Hypothalamus (tissue), 51 donors: ENCODE measurements at regions not wholly inside any gene's neighbourhood (a gene's known extent, or its start where the extent isn't known, plus 50 kb on each side); places are given as distances from the start of the nearest gene placed in this dataset.
"Not testable (repeated sequence)": the region's sequence is repeated elsewhere in the genome, so short reads cannot be mapped to it uniquely, and the experiment has no call there.

Experiments
- DNase-seq, 51 donors: peaks; one replicate each; lab custom pipeline; 2025; lab: John Stamatoyannopoulos, UW

GRCh38 chr2:192993059-192993458 is 798.3 kb upstream of the TMEFF2 start:
- no peak for DNase-seq

- no peak for DNase-seq
Observed at GRCh38 chr2:192983173-192983572, 788.4 kb upstream of the TMEFF2 start.

- no peak for DNase-seq
Observed at GRCh38 chr2:192978395-192978794, 783.7 kb upstream of the TMEFF2 start.

DNA sequence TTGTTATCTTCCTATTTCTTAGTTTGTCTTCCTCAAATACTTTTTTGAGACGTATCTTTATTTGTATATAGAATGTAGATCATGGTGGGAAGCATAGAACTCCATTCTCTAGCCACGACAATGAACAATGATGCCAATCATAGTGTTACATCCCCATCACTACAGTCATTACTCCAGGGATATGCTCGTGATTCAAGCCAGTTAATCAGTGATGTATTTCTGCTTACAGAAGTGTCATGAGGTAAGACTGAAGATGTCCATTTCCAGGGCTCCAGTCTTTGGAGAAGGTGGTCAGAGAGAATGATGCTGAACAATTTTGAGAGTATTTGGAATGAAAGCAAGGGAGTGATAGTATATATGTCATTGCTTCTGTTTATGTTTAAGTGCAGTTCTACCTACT is 777.2 kb upstream of the TMEFF2 start:
- no peak for DNase-seq

DNA sequence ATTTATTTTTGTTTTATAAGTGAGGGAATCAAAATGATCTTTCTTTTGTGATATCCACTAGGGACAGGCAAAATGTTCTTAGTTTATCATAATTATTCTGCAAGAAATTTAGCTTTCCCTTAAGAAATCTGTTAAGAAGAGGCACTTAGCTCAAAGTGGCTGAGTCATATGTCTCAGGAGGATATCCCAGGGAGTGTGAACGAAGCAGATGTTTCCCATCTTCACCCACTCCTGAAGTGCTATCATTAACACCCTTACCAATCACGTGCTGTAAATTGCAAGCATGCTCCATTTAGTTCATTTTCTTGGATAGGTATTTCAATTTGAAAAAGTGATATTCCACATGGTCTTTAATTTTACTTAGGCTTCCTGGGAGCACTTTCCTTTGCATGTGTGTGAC is 774.3 kb upstream of the TMEFF2 start:
- DNase-seq: no peak

DNA sequence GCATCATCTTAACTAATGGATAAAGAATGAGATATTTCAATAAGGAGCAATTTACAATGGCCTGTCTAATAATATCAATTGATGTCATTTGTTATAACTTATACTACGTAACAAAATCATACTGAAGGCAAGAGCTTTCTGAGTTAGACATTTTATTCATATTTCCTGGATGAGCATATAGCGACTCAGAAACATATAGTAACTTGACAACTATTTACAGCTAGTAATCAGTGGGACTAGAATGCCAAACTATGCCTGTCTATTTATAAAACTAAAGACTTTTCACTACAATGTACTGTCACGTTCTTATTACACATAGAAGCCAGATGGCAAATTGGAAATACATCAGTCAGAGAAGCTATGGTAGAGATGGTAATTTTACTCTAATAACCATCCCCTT is 766.2 kb upstream of the TMEFF2 start:
- DNase-seq: no peak

- not testable (repeated sequence) for DNase-seq
Observed at GRCh38 chr2:192958615-192959014, 763.9 kb upstream of the TMEFF2 start.

DNA sequence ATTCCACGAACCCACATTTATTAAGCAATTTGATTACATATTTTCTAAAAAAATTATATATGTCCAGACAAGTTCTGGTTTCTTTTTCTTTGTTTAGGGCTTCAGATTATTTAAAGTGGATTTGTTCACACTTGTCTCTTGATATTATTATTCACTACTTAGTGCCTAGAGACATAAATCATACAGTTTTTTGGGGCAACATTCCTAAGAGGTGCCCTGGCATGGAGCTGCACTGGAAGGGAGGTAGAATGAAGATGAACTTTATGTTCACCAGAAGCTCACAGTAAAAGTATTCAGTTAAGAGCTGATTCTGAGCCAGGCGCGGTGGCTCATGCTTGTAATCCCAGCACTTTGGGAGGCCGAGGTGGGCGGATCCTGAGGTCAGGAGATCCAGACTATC is 762.7 kb upstream of the TMEFF2 start:
- DNase-seq: no peak

GRCh38 chr2:192953116-192953515 is 758.4 kb upstream of the TMEFF2 start:
- DNase-seq: no peak

DNA sequence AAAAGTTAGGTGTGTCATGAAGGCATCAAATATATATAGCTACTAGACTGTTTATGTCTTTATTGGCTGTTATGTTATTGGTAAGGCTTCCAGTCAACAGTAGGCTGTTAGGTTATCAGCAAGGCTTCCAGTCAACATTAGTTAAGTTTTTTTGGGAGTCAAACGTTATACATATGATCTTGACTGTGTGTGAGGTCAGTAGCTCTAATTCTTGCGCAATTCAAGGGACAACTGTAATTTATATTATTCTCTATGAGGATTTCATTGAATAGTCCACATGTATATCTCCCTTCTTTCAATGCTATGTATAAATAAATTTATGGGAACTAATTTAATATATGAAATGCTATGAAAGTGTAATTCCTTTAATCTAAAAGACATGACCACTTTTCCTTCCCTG is 757.5 kb upstream of the TMEFF2 start:
- DNase-seq: no peak

GRCh38 chr2:192948316-192948715 is 753.6 kb upstream of the TMEFF2 start:
- DNase-seq: no peak

DNA sequence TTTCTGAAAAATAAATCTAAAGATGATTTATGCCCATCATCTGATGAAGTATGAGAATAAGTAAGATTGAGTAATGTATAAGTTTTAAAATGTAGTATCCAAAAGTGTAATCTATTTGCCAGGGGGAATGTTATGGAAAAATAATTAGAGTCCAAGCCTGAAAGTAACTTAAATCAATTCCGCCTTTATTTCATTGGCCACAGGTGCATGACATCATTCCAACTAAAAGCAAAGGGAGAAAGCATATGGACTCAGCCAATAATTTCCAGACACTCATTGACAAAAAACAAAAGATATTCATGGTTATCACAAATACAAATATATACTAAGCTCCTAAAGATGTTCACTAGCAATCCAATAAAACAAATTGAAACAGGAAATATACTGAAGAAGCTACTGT is 752.6 kb upstream of the TMEFF2 start:
- no peak for DNase-seq

GRCh38 chr2:192940767-192941166 is 746.0 kb upstream of the TMEFF2 start:
- DNase-seq: no peak

- DNase-seq: no peak
Observed at GRCh38 chr2:192932376-192932775, 737.6 kb upstream of the TMEFF2 start.

GRCh38 chr2:192921631-192922030 is 726.9 kb upstream of the TMEFF2 start:
- DNase-seq: not testable (repeated sequence)

DNA sequence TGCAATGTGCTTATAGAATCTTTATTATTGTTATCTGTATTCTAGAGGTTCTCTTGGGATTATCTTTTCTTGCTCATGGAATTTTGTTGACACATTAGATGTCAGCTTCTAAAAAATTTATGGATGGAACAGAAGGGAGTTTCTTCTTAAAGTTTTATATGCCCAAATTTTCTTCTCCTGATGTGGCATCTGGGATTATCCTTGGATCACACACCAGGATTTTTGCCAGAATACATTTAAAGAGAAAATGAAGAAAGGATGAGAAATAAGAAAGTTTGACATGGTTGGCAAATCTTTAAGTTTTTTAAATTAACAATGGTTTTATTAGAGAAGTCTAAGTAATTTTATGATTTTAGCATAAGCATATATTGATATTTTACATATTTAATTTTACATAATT is 706.7 kb upstream of the TMEFF2 start:
- DNase-seq: no peak

- no peak for DNase-seq
Observed at GRCh38 chr2:192899466-192899865, 704.7 kb upstream of the TMEFF2 start.

- not testable (repeated sequence) for DNase-seq
Observed at GRCh38 chr2:192893976-192894375, 699.2 kb upstream of the TMEFF2 start.

- no peak for DNase-seq
Observed at GRCh38 chr2:192888109-192888508, 693.4 kb upstream of the TMEFF2 start.

DNA sequence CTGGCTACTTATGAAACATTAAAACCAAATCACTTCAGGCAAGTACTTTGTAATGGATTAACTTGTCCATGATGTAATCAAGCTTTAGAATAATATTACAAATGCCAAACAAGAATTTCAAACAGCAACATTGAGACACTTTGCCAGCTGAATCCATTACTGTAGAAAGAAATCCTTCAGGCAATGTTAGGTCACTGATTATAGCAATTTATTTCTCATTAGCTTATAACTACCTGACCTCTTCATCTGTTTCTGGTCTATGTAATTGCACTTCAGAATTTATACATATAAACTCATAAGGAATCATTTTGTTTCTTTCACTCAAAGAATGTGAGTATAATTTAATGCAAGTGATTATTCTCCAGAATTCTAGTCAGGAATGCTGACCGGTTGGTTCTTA is 692.6 kb upstream of the TMEFF2 start:
- no peak for DNase-seq

GRCh38 chr2:192886636-192887035 is 691.9 kb upstream of the TMEFF2 start:
- DNase-seq: no peak

DNA sequence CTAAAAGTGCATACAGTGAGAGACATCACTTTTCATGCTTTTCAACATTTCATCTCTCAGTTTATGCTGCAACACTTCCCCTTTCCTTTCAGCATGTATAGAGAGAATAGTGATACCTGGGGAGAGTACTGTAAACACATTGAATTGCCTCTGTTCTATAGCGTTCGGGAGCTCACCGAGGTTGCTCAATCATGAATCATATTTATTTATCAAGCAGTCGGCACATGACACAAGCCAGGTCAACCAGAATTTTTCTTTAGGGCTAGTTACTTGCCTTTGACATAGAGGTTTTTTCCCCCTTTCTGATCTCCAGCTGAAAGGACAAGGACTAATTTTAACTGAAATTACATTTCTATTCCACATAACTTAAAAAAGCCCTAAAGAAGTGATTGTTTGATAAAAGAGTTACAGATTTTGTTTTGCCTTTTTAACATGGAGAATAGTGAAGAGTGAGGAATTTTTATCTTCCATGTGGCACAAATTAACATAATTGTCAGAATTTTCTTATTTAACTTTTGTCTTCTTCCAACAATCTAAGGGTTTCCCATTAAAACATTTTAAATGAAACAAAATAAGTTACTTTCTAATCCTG is 690.9 kb upstream of the TMEFF2 start:
- no peak for DNase-seq

DNA sequence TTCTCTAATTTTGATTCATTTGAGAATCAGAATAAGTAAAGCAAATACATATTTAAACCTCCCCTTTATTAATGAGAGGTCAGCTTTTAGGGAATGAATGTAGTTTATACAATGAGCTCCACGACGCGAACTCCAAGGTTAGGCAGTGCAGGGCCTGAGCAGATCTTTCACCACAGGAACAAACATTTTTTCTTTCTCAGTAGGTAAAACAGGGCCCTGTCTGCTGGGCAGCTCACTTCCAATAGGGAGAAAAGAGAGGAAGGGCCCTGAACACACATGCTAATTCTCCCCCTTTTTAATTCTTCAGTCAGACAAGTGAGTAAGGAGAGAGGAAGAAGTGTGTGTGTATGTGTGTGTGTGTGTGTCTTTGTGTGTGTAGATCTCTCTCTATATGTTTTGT is 682.4 kb upstream of the TMEFF2 start:
- no peak for DNase-seq
